Activated CD4-positive, alpha-beta T cell treated with anti-CD3 and anti-CD28 coated beads, Interleukin-2, amount 50 U/mL, for 1 hour (primary cell): ENCODE measurements at regions not wholly inside any gene's neighbourhood (a gene's known extent, or its start where the extent isn't known, plus 50 kb on each side); places are given as distances from the start of the nearest gene placed in this dataset.
A peak's percentile ranks its signal among the peaks of the same experiment; 100 is the strongest.

Source experiments
- DNase-seq: peaks from one replicate; pipeline ENCODE4 v3.0.0-alpha.2; 2020

- no peak for DNase-seq
These were observed 49.7 kb downstream of the KLF12 start for GRCh38 chr13:74084375-74084935.

GRCh38 chr13:74082741-74083160, 51.5 kb downstream of the KLF12 start:
- no peak for DNase-seq

GRCh38 chr13:74080762-74081161, 53.4 kb downstream of the KLF12 start:
- DNase-seq = no peak

GRCh38 chr13:74077792-74078191, 56.4 kb downstream of the KLF12 start:
- DNase-seq = no peak

- no peak for DNase-seq
These were observed 56.8 kb downstream of the KLF12 start for GRCh38 chr13:74077375-74077774.

- no peak for DNase-seq
These were observed 59.5 kb downstream of the KLF12 start for GRCh38 chr13:74074723-74075122.

GRCh38 chr13:74073274-74073673, 60.9 kb downstream of the KLF12 start:
- DNase-seq = no peak

- no peak for DNase-seq
These were observed 63.7 kb downstream of the KLF12 start for GRCh38 chr13:74070513-74070912.

GRCh38 chr13:74070065-74070464, 64.1 kb downstream of the KLF12 start:
- DNase-seq = peak; percentile 27

GRCh38 chr13:74068471-74068870, 65.7 kb downstream of the KLF12 start:
- no peak for DNase-seq

- DNase-seq = no peak
These were observed 66.4 kb downstream of the KLF12 start for GRCh38 chr13:74067818-74068217.

- DNase-seq = no peak
These were observed 67.3 kb downstream of the KLF12 start for GRCh38 chr13:74066937-74067336.

- DNase-seq = no peak
These were observed 69.3 kb downstream of the KLF12 start for GRCh38 chr13:74064805-74065312.

- no peak for DNase-seq
These were observed 70.6 kb downstream of the KLF12 start for GRCh38 chr13:74063533-74064100.

- DNase-seq = peak; percentile 25
These were observed 71.3 kb downstream of the KLF12 start for GRCh38 chr13:74062933-74063332.

- DNase-seq = no peak
These were observed 72.1 kb downstream of the KLF12 start for GRCh38 chr13:74061926-74062595.

- DNase-seq = no peak
These were observed 77.2 kb downstream of the KLF12 start for GRCh38 chr13:74056801-74057542.

GRCh38 chr13:74052402-74052928, 81.7 kb downstream of the KLF12 start:
- no peak for DNase-seq

GRCh38 chr13:74048756-74049155, 85.4 kb downstream of the KLF12 start:
- no peak for DNase-seq

GRCh38 chr13:74047931-74048600, 86.1 kb downstream of the KLF12 start:
- no peak for DNase-seq

- DNase-seq = no peak
These were observed 87.8 kb downstream of the KLF12 start for GRCh38 chr13:74046431-74046830.

- no peak for DNase-seq
These were observed 88.6 kb downstream of the KLF12 start for GRCh38 chr13:74045583-74045982.

- no peak for DNase-seq
These were observed 91.0 kb downstream of the KLF12 start for GRCh38 chr13:74043237-74043636.
